ENCODE measurements at regions not wholly inside any gene's neighbourhood (a gene's known extent, or its start where the extent isn't known, plus 50 kb on each side); places are given as distances from the start of the nearest gene placed in this dataset.

- no peak for TF ChIP-seq CTCF (IDR thresholded peaks at IDR 0.05; ENCODE audit: extremely low read depth, low read depth, low read length)
- H4K20me1 ChIP-seq (ENCODE audit: insufficient read depth, low read length) = no peaks in the 10 kb centered on the region
- H2AFZ ChIP-seq (ENCODE audit: low read length) = peak overlapping the region; percentile 30
- H3K9me3 ChIP-seq (ENCODE audit: low read depth, low read length) = no peaks in the 10 kb centered on the region
- no peaks in the 10 kb centered on the region for H3K79me2 ChIP-seq (ENCODE audit: insufficient read depth, low read length)
- H3K36me3 ChIP-seq (ENCODE audit: insufficient read depth, low read length) = no peaks in the 10 kb centered on the region
- peak overlapping the region; percentile 53 for H3K4me2 ChIP-seq (ENCODE audit: insufficient read depth, low read length)
- DNase-seq (ENCODE audit: insufficient read length, low spot score, missing footprints) = no peak
- peaks cover 61% of the 10 kb centered on the region for H3K4me1 ChIP-seq (ENCODE audit: insufficient read depth, low read length)
- peak overlapping the region; percentile 94 for H3K27ac ChIP-seq (ENCODE audit: low read depth, low read length)
- H3K4me3 ChIP-seq (ENCODE audit: insufficient read depth, low read length) = no peak overlapping the region
- H3K27me3 ChIP-seq (ENCODE audit: insufficient read depth, low read length) = no peaks in the 10 kb centered on the region
Observed at GRCh38 chr5:14038341-14038959, 94.0 kb upstream of the DNAH5 start.

GRCh38 chr5:14036947-14037346, 92.5 kb upstream of the DNAH5 start:
- H3K79me2 ChIP-seq (ENCODE audit: insufficient read depth, low read length) = no peaks in the 10 kb centered on the region
- H3K27ac ChIP-seq (ENCODE audit: low read depth, low read length) = peak overlapping the region; percentile 94
- H2AFZ ChIP-seq (ENCODE audit: low read length) = no peak overlapping the region
- peak overlapping the region; percentile 73 for H3K4me2 ChIP-seq (ENCODE audit: insufficient read depth, low read length)
- no peaks in the 10 kb centered on the region for H3K27me3 ChIP-seq (ENCODE audit: insufficient read depth, low read length)
- no peaks in the 10 kb centered on the region for H4K20me1 ChIP-seq (ENCODE audit: insufficient read depth, low read length)
- H3K36me3 ChIP-seq (ENCODE audit: insufficient read depth, low read length) = no peaks in the 10 kb centered on the region
- DNase-seq (ENCODE audit: insufficient read length, low spot score, missing footprints) = no peak
- H3K4me3 ChIP-seq (ENCODE audit: insufficient read depth, low read length) = no peak overlapping the region
- no peaks in the 10 kb centered on the region for H3K9me3 ChIP-seq (ENCODE audit: low read depth, low read length)
- TF ChIP-seq CTCF (IDR thresholded peaks at IDR 0.05; ENCODE audit: extremely low read depth, low read depth, low read length) = no peak
- H3K4me1 ChIP-seq (ENCODE audit: insufficient read depth, low read length) = peaks cover 70% of the 10 kb centered on the region

- H3K27me3 ChIP-seq (ENCODE audit: insufficient read depth, low read length) = no peaks in the 10 kb centered on the region
- H3K4me2 ChIP-seq (ENCODE audit: insufficient read depth, low read length) = peak overlapping the region; percentile 73
- no peak overlapping the region for H2AFZ ChIP-seq (ENCODE audit: low read length)
- no peaks in the 10 kb centered on the region for H4K20me1 ChIP-seq (ENCODE audit: insufficient read depth, low read length)
- no peak for TF ChIP-seq CTCF (IDR thresholded peaks at IDR 0.05; ENCODE audit: extremely low read depth, low read depth, low read length)
- peaks cover 68% of the 10 kb centered on the region for H3K4me1 ChIP-seq (ENCODE audit: insufficient read depth, low read length)
- DNase-seq (ENCODE audit: insufficient read length, low spot score, missing footprints) = no peak
- no peak overlapping the region for H3K4me3 ChIP-seq (ENCODE audit: insufficient read depth, low read length)
- H3K27ac ChIP-seq (ENCODE audit: low read depth, low read length) = peak overlapping the region; percentile 94
- no peaks in the 10 kb centered on the region for H3K79me2 ChIP-seq (ENCODE audit: insufficient read depth, low read length)
- H3K9me3 ChIP-seq (ENCODE audit: low read depth, low read length) = no peaks in the 10 kb centered on the region
- H3K36me3 ChIP-seq (ENCODE audit: insufficient read depth, low read length) = no peaks in the 10 kb centered on the region
Observed at GRCh38 chr5:14036514-14036913, 92.0 kb upstream of the DNAH5 start.

GRCh38 chr5:14035859-14036503, 91.5 kb upstream of the DNAH5 start:
- peak overlapping the region; percentile 73 for H3K4me2 ChIP-seq (ENCODE audit: insufficient read depth, low read length)
- H4K20me1 ChIP-seq (ENCODE audit: insufficient read depth, low read length) = no peaks in the 10 kb centered on the region
- no peaks in the 10 kb centered on the region for H3K27me3 ChIP-seq (ENCODE audit: insufficient read depth, low read length)
- TF ChIP-seq CTCF (IDR thresholded peaks at IDR 0.05; ENCODE audit: extremely low read depth, low read depth, low read length) = no peak
- H3K27ac ChIP-seq (ENCODE audit: low read depth, low read length) = peak overlapping the region; percentile 94
- H3K9me3 ChIP-seq (ENCODE audit: low read depth, low read length) = no peaks in the 10 kb centered on the region
- no peak overlapping the region for H2AFZ ChIP-seq (ENCODE audit: low read length)
- peak overlapping the region; percentile 33 for H3K4me3 ChIP-seq (ENCODE audit: insufficient read depth, low read length)
- peak; percentile 78 for DNase-seq (ENCODE audit: insufficient read length, low spot score, missing footprints)
- H3K4me1 ChIP-seq (ENCODE audit: insufficient read depth, low read length) = peaks cover 64% of the 10 kb centered on the region
- no peaks in the 10 kb centered on the region for H3K79me2 ChIP-seq (ENCODE audit: insufficient read depth, low read length)
- no peaks in the 10 kb centered on the region for H3K36me3 ChIP-seq (ENCODE audit: insufficient read depth, low read length)
